Uterus (tissue), 2 donors: ENCODE measurements at regions not wholly inside any gene's neighbourhood (a gene's known extent, or its start where the extent isn't known, plus 50 kb on each side); places are given as distances from the start of the nearest gene placed in this dataset.

Experiments used
- CTCF ChIP-seq, 4 experiments: fragments of 200-600 bp in 2 of 4; fragments of 450-650 bp in 2 of 4; sonication (generic) in 2 of 4; IDR thresholded peaks; one replicate each; pipeline ENCODE4 v1.5.1; 2016 to 2019; ENCODE audit warnings: antibody characterized with exemption in 4 of 4, mild to moderate bottlenecking in 2 of 4, moderate library complexity in 1 of 4
- POLR2A ChIP-seq, 2 donors: fragments of 450-650 bp; IDR thresholded peaks; one replicate each; pipeline ENCODE4 v1.6.1; 2016; ENCODE audit warnings: antibody characterized with exemption in 2 of 2, mild to moderate bottlenecking in 1 of 2, moderate library complexity in 1 of 2

GRCh38 chr12:42904683-42905418, 315.3 kb upstream of the PRICKLE1 start:
- TF ChIP-seq CTCF (IDR thresholded peaks at IDR 0.05) (no peak), POLR2A (IDR thresholded peaks at IDR 0.05) (no peak)
